ENCODE measurements at regions not wholly inside any gene's neighbourhood (a gene's known extent, or its start where the extent isn't known, plus 50 kb on each side); places are given as distances from the start of the nearest gene placed in this dataset.
"Not testable (repeated sequence)": the region's sequence is repeated elsewhere in the genome, so short reads cannot be mapped to it uniquely, and the experiment has no call there.

DNA sequence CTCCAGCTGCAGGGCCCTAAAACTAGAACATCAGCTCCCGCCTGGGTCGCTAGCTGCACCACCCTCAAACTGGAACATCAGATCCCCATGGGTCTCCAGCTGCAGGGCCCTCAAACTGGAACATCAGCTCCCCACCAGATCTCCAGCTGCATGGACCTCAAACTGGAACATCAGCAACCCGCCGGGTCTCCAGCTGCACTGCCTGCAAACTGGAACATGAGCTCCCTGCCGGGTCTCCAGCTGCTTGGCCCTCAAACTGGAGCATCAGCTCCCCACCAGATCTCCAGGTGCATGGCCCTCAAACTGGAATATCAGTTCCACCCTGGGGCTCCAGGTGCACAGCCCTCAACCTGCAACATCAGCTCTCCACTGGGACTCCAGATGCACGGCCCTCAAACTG lies 82.7 kb downstream of the TFRC start:
- DNase-seq (ENCODE audit: low read depth, low spot score) = not testable (repeated sequence)

DNA sequence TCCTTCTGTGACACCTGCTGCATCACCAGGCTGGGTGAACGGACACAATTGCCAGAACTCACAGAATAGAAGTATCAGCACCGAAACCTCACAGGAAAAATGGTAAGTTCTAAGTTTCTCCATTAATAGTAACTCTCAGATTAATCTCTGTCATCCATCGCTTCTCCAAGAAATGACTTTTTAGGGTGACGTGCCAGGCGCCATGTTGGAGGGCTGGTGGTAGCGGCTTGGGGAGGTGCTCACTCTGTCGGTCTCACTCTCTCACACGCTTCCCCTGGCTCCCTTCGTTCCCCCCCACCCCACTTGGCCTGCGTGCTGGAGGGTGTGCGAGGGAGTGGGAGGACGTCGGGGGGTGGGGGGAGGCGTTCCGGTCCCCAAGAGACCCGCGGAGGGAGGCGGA lies 85.6 kb downstream of the TFRC start:
- DNase-seq (ENCODE audit: low read depth, low spot score) = not testable (repeated sequence)

- DNase-seq (ENCODE audit: low read depth, low spot score) = peak; percentile 57
These were observed 86.0 kb upstream of the TNK2 start for GRCh38 chr3:195994343-195994742.

- not testable (repeated sequence) for DNase-seq (ENCODE audit: low read depth, low spot score)
These were observed 85.3 kb upstream of the TNK2 start for GRCh38 chr3:195993671-195994070.

DNA sequence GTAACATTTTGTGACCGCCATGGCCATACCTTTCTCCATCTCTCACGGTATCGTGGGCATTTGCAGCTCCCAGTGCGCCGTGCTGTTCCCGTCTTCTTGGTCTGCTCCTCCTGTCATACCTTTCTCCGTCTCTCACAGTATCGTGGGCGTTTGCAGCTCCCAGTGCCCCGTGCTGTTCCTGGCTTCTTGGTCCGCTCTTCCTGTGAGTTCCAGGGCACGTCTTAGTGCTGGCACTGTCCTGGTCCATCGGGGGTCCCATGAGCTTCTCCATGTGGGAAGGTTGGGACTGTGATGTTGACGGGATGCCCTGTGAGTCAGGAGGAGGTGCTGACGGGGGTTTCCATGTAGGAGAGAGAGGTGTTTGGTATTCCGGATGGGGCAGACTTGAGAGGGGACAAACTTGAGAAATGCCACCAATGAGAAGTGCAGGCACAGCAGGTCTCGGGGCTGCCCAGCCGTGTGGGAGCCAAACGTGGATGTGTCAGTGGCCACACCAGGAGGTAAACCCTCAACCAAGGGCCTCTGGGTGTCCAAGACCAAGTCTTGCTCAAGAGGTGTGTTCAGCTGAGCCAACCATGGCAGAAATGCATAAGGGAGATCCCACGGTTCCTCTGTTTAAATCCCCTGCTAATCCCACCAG lies 84.7 kb upstream of the TNK2 start:
- DNase-seq (ENCODE audit: low read depth, low spot score) = not testable (repeated sequence)

- not testable (repeated sequence) for DNase-seq (ENCODE audit: low read depth, low spot score)
These were observed 83.6 kb upstream of the TNK2 start for GRCh38 chr3:195991986-195992385.

DNA sequence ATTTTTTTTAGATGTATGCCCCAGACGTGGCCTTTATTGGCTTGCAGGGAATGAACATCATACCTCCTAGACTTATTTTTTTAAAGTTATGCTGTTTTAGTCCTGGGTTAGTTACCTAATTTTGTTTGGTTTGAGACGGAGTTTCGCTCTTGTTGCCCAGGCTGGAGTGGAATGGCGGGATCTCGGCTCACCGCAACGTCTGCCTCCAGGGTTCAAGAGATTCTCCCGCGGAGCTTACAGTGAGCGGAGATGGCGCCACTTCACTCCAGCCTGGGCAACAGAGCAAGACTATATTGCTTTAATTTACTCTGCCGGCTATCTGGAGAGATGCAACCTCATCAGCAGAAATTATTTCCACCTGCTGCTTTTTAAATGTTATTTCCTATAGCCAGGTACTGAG lies 82.9 kb upstream of the TNK2 start:
- not testable (repeated sequence) for DNase-seq (ENCODE audit: low read depth, low spot score)

DNA sequence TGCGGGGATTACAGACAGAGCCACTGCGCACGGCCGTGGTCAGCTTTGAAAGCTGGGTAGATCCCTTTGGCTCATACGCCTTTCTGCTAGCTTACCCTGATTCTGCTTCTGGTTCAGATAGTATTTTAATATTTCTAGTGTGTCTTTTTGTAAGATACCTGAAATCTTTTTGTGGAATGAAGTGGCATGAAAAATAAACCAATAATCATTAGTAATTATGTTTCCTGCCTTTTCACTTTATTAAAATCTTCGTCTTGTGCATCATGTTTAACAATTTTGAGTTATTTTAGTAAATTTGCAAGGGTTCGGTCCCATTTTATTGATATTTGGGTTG lies 82.5 kb upstream of the TNK2 start:
- DNase-seq (ENCODE audit: low read depth, low spot score) = not testable (repeated sequence)

DNA sequence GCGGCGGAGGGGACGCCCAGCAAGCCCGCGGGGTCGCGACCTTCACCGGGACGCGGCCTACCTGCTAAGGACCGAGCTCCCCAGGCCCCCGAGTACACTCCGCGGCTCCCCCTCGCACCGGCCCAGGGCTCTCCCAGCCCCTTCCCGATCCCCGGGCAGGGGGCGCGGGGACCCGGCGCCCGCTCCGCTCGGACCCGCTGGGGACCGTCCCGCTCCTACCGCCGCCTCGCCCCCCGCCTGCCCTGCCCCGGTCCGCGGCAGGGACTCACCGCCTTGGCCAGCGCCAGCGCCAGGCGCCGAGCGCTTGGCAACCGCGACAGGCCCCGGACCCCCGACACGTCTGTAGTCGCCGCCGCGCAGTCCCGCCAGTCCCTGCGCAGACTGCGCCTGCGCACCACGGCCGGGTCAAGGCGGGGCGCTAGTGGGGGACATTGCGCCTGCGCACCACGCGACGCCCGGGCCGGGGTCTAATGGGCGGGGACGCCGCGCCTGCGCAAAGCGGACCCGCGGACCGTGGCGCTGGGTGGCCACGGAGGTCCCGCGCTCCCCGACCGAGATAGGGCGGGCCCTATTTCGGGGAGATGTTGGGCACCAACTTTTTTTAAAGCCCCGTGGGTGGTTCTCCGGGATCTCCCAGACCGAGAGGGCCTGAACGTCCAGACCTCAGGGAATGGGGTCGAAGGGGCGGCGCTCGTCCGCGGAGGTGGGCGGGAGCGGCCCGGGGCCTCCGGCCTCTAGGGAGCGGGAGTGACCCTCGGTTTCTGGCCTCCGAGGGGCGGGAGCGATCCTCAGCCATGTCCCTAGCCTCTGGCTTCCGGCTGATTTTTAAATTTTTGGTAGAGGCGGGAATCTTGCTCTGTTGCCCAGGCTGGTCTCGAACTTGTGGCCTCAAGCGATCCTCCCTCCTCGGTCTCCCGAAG lies 81.8 kb upstream of the TNK2 start:
- peak; percentile 95 for DNase-seq (ENCODE audit: low read depth, low spot score)

- peak; percentile 33 for DNase-seq (ENCODE audit: low read depth, low spot score)
These were observed 81.0 kb upstream of the TNK2 start for GRCh38 chr3:195989197-195989920.

DNA sequence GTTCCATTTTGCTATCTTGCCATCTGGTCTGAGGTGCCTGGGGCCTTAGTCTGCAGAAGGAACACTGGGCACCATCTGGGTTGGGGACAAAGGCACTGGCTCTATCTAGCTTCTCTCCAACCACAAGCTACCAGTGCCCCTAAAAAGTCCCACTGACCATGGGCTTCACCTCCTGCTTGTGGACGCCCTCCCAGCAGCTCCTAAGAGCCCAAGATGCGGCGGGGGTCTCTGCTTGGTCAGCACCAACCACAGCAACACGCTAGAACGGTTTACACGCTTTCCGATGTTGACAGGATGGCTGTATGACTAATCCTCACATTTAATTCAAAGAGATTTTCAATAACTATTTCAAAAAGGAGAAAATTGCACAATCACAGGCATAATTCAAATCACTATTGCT lies 80.4 kb upstream of the TNK2 start:
- DNase-seq (ENCODE audit: low read depth, low spot score) = not testable (repeated sequence)

GRCh38 chr3:195987001-195987400 lies 78.7 kb upstream of the TNK2 start:
- DNase-seq (ENCODE audit: low read depth, low spot score) = not testable (repeated sequence)

DNA sequence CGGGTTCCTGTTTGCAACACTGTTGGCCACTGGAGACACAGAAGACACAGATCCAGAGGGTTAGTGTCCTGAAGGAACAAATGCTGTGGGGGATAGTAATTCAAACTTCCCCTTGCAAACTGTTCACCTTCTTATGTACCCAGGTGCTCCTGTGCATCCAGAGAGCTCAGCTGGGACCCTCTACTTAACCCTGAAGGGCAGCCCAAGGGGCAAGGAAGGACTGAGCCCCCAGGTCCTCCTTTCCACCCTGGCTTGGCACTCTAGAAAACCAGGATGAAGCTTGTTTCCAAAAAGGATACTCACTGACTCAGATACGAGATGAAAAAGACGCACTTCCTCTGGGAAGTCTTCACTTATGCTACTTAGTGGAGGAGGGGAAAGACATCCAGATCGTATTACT lies 78.2 kb upstream of the TNK2 start:
- not testable (repeated sequence) for DNase-seq (ENCODE audit: low read depth, low spot score)

DNA sequence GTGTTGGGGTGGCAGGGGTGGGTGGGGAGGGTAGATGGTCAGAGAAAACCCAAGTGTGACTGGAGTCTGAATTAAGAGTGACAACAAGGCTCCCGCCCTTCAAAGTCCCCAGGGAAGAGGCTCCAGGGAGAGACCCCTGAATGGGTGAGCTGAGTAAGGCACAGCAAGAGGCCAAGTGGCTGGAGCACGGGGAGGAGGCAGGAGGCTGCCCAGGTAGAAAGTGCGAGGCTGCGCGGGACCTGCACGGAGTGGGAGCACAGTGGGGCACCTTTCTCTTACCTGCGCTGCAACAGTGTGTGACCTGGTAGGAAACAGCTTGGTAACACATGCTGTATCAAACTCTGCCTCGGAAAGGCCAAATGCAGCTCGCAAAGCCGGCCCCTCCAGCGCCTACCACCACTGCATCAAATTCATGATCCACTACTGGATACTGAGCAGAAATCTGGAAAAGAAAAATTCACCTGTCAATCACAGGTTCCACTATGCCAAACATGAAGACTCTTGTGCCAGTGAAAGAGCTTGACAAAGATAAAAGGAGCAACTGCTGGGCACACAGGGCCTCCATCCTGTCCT lies 77.1 kb upstream of the TNK2 start:
- not testable (repeated sequence) for DNase-seq (ENCODE audit: low read depth, low spot score)

DNA sequence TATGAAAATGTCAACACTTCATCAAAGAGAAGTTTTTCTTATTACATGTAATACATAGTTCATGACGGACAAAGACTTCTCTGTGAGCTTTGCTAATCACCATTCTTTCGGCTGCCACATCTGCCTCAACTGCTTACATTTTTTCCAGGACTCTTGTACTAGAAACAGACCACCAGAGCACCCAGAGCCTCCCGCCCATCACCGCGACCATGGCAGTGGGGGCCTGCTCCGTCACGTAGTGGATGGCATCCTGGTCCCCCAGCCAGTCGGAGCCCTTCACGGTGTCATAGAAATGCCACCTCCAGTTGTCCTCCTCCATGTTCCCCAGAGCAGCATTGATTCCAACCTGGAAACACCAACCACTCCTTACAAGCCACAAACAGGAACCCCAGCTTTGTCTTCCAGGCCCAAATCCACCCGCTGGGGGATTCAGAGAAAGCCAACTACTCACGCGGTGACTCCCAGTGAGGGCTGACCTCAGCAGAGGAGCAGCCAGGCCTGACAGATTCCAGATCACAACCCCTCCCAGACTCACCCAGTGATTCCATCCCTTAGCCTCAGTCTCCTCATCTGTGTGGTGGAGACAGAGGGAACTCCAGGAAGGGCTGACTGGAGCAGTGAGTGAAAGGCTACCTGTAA lies 76.2 kb upstream of the TNK2 start:
- DNase-seq (ENCODE audit: low read depth, low spot score) = not testable (repeated sequence)

DNA sequence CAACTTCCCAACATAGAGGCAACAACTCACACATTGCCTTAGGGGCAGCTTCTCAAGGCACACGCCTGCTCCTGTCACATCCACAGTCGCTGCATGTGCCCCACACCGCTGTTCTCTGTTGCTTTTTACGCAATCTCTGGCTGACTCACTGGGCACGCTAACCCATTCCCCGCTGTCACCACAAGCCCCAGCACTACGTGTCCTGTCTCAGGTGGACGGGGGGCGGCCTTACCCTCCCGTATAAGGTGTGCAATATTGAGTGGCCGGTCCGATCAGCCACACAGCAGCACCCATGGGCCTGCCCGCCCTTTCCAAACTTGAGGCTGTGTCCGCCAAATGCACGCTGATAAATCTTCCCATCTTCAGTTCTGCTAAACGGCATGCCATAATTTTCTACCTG lies 75.5 kb upstream of the TNK2 start:
- not testable (repeated sequence) for DNase-seq (ENCODE audit: low read depth, low spot score)

GRCh38 chr3:195982754-195983153 lies 74.4 kb upstream of the TNK2 start:
- DNase-seq (ENCODE audit: low read depth, low spot score) = not testable (repeated sequence)

- DNase-seq (ENCODE audit: low read depth, low spot score) = not testable (repeated sequence)
These were observed 73.4 kb upstream of the TNK2 start for GRCh38 chr3:195981778-195982177.

GRCh38 chr3:195979877-195980276 lies 71.5 kb upstream of the TNK2 start:
- not testable (repeated sequence) for DNase-seq (ENCODE audit: low read depth, low spot score)

DNA sequence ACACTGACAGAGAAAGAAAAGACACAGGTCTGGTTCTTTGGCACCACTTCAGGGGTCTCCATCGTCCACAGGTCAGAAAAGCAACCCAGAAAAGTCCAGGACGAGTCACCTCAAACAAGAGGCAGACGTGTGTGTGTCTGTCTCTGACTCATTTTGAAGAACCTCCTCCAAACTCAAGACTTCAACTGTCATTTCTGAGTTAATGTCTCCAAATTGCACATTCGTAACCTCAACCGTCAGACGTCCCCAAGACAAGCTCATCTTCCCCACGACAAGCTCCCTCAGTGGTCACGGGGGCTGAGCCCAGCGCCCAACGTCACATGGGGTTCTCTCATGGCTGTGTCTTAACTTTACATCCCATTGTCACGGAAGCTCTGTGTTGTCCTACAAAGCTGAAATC lies 70.2 kb upstream of the TNK2 start:
- DNase-seq (ENCODE audit: low read depth, low spot score) = not testable (repeated sequence)

- not testable (repeated sequence) for DNase-seq (ENCODE audit: low read depth, low spot score)
These were observed 68.5 kb upstream of the TNK2 start for GRCh38 chr3:195976876-195977275.
